ENCODE measurements at regions not wholly inside any gene's neighbourhood (a gene's known extent, or its start where the extent isn't known, plus 50 kb on each side); places are given as distances from the start of the nearest gene placed in this dataset.

GRCh38 chr3:87069971-87070370, 79.0 kb upstream of the VGLL3 start:
- Histone ChIP-seq H3K9me2 (ENCODE audit: insufficient read depth, low read length) (no peaks in the 10 kb centered on the region), H3K27me3 (ENCODE audit: insufficient read depth, low read depth, low read length) (no peaks in the 10 kb centered on the region), H4K20me1 (ENCODE audit: insufficient read depth) (no peaks in the 10 kb centered on the region), H3K79me2 (replicated peaks; ENCODE audit: insufficient read depth, low read length) (no peaks in the 10 kb centered on the region), H3F3A (ENCODE audit: insufficient read depth, low read length, poor library complexity, severe bottlenecking) (no peaks in the 10 kb centered on the region), H2AFZ (ENCODE audit: low read depth, low read length) (no peak overlapping the region), H3K9me3 (ENCODE audit: low read length) (no peaks in the 10 kb centered on the region), H3K36me3 (ENCODE audit: insufficient read depth, low read length) (no peaks in the 10 kb centered on the region), H3K4me2 (ENCODE audit: low read length) (no peak overlapping the region), H3K27ac (ENCODE audit: low read length) (no peak overlapping the region), H3K9ac (ENCODE audit: low read length) (no peak overlapping the region), H3K4me3 (ENCODE audit: low read length) (no peak overlapping the region)
- TF ChIP-seq, protein P1, sequence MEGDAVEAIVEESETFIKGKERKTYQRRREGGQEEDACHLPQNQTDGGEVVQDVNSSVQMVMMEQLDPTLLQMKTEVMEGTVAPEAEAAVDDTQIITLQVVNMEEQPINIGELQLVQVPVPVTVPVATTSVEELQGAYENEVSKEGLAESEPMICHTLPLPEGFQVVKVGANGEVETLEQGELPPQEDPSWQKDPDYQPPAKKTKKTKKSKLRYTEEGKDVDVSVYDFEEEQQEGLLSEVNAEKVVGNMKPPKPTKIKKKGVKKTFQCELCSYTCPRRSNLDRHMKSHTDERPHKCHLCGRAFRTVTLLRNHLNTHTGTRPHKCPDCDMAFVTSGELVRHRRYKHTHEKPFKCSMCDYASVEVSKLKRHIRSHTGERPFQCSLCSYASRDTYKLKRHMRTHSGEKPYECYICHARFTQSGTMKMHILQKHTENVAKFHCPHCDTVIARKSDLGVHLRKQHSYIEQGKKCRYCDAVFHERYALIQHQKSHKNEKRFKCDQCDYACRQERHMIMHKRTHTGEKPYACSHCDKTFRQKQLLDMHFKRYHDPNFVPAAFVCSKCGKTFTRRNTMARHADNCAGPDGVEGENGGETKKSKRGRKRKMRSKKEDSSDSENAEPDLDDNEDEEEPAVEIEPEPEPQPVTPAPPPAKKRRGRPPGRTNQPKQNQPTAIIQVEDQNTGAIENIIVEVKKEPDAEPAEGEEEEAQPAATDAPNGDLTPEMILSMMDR (IDR thresholded peaks at IDR 0.05; ENCODE audit: poor library complexity, severe bottlenecking): no peak
- no peak for TF ChIP-seq SMC3 (conservative IDR thresholded peaks at IDR 0.05; ENCODE audit: poor library complexity)
- no peak for TF ChIP-seq RAD21 (conservative IDR thresholded peaks at IDR 0.05)
- TF ChIP-seq EP300 (conservative IDR thresholded peaks at IDR 0.05; ENCODE audit: poor library complexity, severe bottlenecking): no peak
- no peak for TF ChIP-seq MXI1 (conservative IDR thresholded peaks at IDR 0.05; ENCODE audit: poor library complexity, severe bottlenecking)
- no peak for TF ChIP-seq TAF1 (IDR thresholded peaks at IDR 0.05; ENCODE audit: low read depth)
- no peak for TF ChIP-seq POLR2AphosphoS5 (IDR thresholded peaks at IDR 0.05)
- no peak for TF ChIP-seq EZH2 (IDR thresholded peaks at IDR 0.05; ENCODE audit: borderline replicate concordance, insufficient read depth, low read length, poor library complexity, severe bottlenecking)
- TF ChIP-seq, protein P2, sequence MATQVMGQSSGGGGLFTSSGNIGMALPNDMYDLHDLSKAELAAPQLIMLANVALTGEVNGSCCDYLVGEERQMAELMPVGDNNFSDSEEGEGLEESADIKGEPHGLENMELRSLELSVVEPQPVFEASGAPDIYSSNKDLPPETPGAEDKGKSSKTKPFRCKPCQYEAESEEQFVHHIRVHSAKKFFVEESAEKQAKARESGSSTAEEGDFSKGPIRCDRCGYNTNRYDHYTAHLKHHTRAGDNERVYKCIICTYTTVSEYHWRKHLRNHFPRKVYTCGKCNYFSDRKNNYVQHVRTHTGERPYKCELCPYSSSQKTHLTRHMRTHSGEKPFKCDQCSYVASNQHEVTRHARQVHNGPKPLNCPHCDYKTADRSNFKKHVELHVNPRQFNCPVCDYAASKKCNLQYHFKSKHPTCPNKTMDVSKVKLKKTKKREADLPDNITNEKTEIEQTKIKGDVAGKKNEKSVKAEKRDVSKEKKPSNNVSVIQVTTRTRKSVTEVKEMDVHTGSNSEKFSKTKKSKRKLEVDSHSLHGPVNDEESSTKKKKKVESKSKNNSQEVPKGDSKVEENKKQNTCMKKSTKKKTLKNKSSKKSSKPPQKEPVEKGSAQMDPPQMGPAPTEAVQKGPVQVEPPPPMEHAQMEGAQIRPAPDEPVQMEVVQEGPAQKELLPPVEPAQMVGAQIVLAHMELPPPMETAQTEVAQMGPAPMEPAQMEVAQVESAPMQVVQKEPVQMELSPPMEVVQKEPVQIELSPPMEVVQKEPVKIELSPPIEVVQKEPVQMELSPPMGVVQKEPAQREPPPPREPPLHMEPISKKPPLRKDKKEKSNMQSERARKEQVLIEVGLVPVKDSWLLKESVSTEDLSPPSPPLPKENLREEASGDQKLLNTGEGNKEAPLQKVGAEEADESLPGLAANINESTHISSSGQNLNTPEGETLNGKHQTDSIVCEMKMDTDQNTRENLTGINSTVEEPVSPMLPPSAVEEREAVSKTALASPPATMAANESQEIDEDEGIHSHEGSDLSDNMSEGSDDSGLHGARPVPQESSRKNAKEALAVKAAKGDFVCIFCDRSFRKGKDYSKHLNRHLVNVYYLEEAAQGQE (IDR thresholded peaks at IDR 0.05; ENCODE audit: borderline replicate concordance): no peak

- no peaks in the 10 kb centered on the region for H3K79me2 ChIP-seq (replicated peaks; ENCODE audit: insufficient read depth, low read length)
- no peak overlapping the region for H2AFZ ChIP-seq (ENCODE audit: low read depth, low read length)
- no peak overlapping the region for H3K4me3 ChIP-seq (ENCODE audit: low read length)
- no peak overlapping the region for H3K4me2 ChIP-seq (ENCODE audit: low read length)
- H3K9me2 ChIP-seq (ENCODE audit: insufficient read depth, low read length): no peaks in the 10 kb centered on the region
- H3F3A ChIP-seq (ENCODE audit: insufficient read depth, low read length, poor library complexity, severe bottlenecking): no peaks in the 10 kb centered on the region
- H3K9me3 ChIP-seq (ENCODE audit: low read length): no peaks in the 10 kb centered on the region
- H3K27ac ChIP-seq (ENCODE audit: low read length): no peak overlapping the region
- TF ChIP-seq, protein P1 (IDR thresholded peaks at IDR 0.05; ENCODE audit: poor library complexity, severe bottlenecking): no peak
- no peak for TF ChIP-seq EZH2 (IDR thresholded peaks at IDR 0.05; ENCODE audit: borderline replicate concordance, insufficient read depth, low read length, poor library complexity, severe bottlenecking)
- no peak for TF ChIP-seq TAF1 (IDR thresholded peaks at IDR 0.05; ENCODE audit: low read depth)
- no peak for TF ChIP-seq SMC3 (conservative IDR thresholded peaks at IDR 0.05; ENCODE audit: poor library complexity)
- TF ChIP-seq MXI1 (conservative IDR thresholded peaks at IDR 0.05; ENCODE audit: poor library complexity, severe bottlenecking): no peak
- TF ChIP-seq POLR2AphosphoS5 (IDR thresholded peaks at IDR 0.05): no peak
- no peak for TF ChIP-seq EP300 (conservative IDR thresholded peaks at IDR 0.05; ENCODE audit: poor library complexity, severe bottlenecking)
- TF ChIP-seq, protein P2 (IDR thresholded peaks at IDR 0.05; ENCODE audit: borderline replicate concordance): no peak
- TF ChIP-seq RAD21 (conservative IDR thresholded peaks at IDR 0.05): no peak
- H3K27me3 ChIP-seq (ENCODE audit: insufficient read depth, low read depth, low read length): no peaks in the 10 kb centered on the region
- no peaks in the 10 kb centered on the region for H3K36me3 ChIP-seq (ENCODE audit: insufficient read depth, low read length)
- H3K9ac ChIP-seq (ENCODE audit: low read length): no peak overlapping the region
- H4K20me1 ChIP-seq (ENCODE audit: insufficient read depth): no peaks in the 10 kb centered on the region
Measured at GRCh38 chr3:87069021-87069420, 78.1 kb upstream of the VGLL3 start.

Measured in neural cell (in vitro differentiated cells).